Neural cell (in vitro differentiated cells): ENCODE measurements at regions not wholly inside any gene's neighbourhood (a gene's known extent, or its start where the extent isn't known, plus 50 kb on each side); places are given as distances from the start of the nearest gene placed in this dataset.

Experiments used
- CTCF ChIP-seq: fragments of 450-650 bp; IDR thresholded peaks from 2 replicates; pipeline ENCODE4 v1.5.1; 2014; ENCODE audit warnings: antibody characterized with exemption, mild to moderate bottlenecking, moderate library complexity; ENCODE audit not compliant: poor library complexity, severe bottlenecking
- EP300 ChIP-seq: fragments of 450-650 bp; conservative IDR thresholded peaks from 2 replicates; pipeline ENCODE4 v1.6.1; 2014; ENCODE audit warnings: antibody characterized with exemption, mild to moderate bottlenecking, moderate library complexity; ENCODE audit not compliant: poor library complexity, severe bottlenecking
- EZH2 ChIP-seq: fragments of 200-600, 300-800 bp; shearing (Covaris generic), sonication (generic); IDR thresholded peaks from 2 replicates; pipeline ENCODE4 v1.6.1; 2014; ENCODE audit warnings: antibody characterized with exemption, low read length, borderline replicate concordance, mild to moderate bottlenecking; ENCODE audit not compliant: insufficient read depth, poor library complexity, severe bottlenecking
- MXI1 ChIP-seq: fragments of 450-650 bp; conservative IDR thresholded peaks from 2 replicates; pipeline ENCODE4 v1.6.1; 2014; ENCODE audit warnings: antibody characterized with exemption, mild to moderate bottlenecking; ENCODE audit not compliant: poor library complexity, severe bottlenecking
- TAF1 ChIP-seq: IDR thresholded peaks from 2 replicates; pipeline ENCODE4 v1.6.1; 2012; ENCODE audit warnings: low read depth

GRCh38 chr10:111998728-111999127 is 184.8 kb downstream of the GPAM start:
- no peak for TF ChIP-seq CTCF
- TF ChIP-seq TAF1, result no peak
- no peak for TF ChIP-seq EZH2
- no peak for TF ChIP-seq EP300
- TF ChIP-seq MXI1, result no peak
